ENCODE measurements at regions not wholly inside any gene's neighbourhood (a gene's known extent, or its start where the extent isn't known, plus 50 kb on each side); places are given as distances from the start of the nearest gene placed in this dataset.

DNA sequence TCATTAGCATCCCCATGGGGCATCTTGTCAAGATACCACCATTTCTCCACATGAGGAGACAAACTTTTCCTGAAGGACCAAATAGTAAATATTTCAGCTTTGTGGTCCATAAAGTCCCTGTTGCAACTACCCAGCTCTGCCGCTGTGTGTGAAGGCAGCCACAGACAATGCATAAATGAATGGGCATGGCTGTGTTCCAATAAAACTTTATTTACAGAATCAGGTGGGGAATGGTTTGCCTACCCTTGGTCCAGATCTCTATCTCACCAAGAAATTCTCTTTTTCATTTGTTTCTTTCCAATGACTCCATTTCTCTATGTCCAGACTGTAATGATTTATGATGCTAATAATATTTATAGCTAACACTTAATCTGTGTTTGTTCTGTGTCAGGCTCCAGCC, 409.3 kb upstream of the TBX3 start:
- no peak for DNase-seq
- no peaks in the 10 kb centered on the region for H3K4me1 Mint-ChIP-seq
- no peak overlapping the region for H3K27ac Mint-ChIP-seq
- no peak overlapping the region for H3K4me3 Mint-ChIP-seq
- H3K36me3 Mint-ChIP-seq = no peaks in the 10 kb centered on the region
- H3K9me3 Mint-ChIP-seq = peaks cover 9% of the 10 kb centered on the region
- peaks cover 5% of the 10 kb centered on the region for H3K27me3 Mint-ChIP-seq

GRCh38 chr12:115090783-115091182, 406.8 kb upstream of the TBX3 start:
- no peak overlapping the region for H3K27ac Mint-ChIP-seq

GRCh38 chr12:115088995-115089841, 405.2 kb upstream of the TBX3 start:
- H3K27me3 Mint-ChIP-seq = no peaks in the 10 kb centered on the region

More at GRCh38 chr12:115090783-115091182, 406.8 kb upstream of the TBX3 start:
- no peaks in the 10 kb centered on the region for H3K36me3 Mint-ChIP-seq
- DNase-seq = no peak
- no peaks in the 10 kb centered on the region for H3K27me3 Mint-ChIP-seq
- no peaks in the 10 kb centered on the region for H3K4me1 Mint-ChIP-seq
- no peak overlapping the region for H3K4me3 Mint-ChIP-seq
- H3K9me3 Mint-ChIP-seq = peaks cover 2% of the 10 kb centered on the region

GRCh38 chr12:115088328-115088994, 404.5 kb upstream of the TBX3 start:
- H3K4me1 Mint-ChIP-seq = no peaks in the 10 kb centered on the region
- peaks cover 2% of the 10 kb centered on the region for H3K9me3 Mint-ChIP-seq
- H3K27me3 Mint-ChIP-seq = no peaks in the 10 kb centered on the region
- H3K4me3 Mint-ChIP-seq = no peak overlapping the region
- no peak overlapping the region for H3K27ac Mint-ChIP-seq
- H3K36me3 Mint-ChIP-seq = no peaks in the 10 kb centered on the region
- DNase-seq = no peak

More at GRCh38 chr12:115088995-115089841, 405.2 kb upstream of the TBX3 start:
- Mint-ChIP-seq H3K4me1 (no peaks in the 10 kb centered on the region), H3K36me3 (no peaks in the 10 kb centered on the region), H3K4me3 (no peak overlapping the region), H3K27ac (no peak overlapping the region), H3K9me3 (peaks cover 2% of the 10 kb centered on the region)
- no peak for DNase-seq

- no peaks in the 10 kb centered on the region for H3K27me3 Mint-ChIP-seq
- H3K27ac Mint-ChIP-seq = no peak overlapping the region
- no peak for DNase-seq
- no peaks in the 10 kb centered on the region for H3K4me1 Mint-ChIP-seq
- no peaks in the 10 kb centered on the region for H3K36me3 Mint-ChIP-seq
- no peak overlapping the region for H3K4me3 Mint-ChIP-seq
- H3K9me3 Mint-ChIP-seq = peaks cover 2% of the 10 kb centered on the region
These were observed 401.6 kb upstream of the TBX3 start for GRCh38 chr12:115085594-115085993.

DNA sequence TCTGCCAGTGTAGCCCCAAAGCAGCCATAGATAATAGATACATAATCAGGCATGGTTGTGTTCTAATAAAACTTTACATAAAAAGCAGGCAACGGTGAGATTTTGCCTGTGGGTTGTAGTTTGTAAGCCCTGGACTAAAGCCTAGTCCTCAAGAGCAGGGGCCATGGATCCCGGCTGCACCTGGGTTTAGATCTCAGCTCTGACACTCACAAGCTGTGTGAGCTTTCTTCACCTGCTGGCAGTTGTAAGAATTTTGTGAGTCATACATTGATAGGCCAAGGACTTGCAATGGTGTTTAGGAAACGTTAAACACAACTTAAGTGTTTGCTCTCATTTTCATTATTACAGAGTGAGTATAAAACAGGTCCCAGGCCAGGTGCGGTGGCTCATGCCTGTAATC, 395.8 kb upstream of the TBX3 start:
- H3K4me3 Mint-ChIP-seq = no peak overlapping the region
- no peak overlapping the region for H3K27ac Mint-ChIP-seq
- DNase-seq = no peak
- no peaks in the 10 kb centered on the region for H3K27me3 Mint-ChIP-seq
- no peaks in the 10 kb centered on the region for H3K36me3 Mint-ChIP-seq
- no peaks in the 10 kb centered on the region for H3K4me1 Mint-ChIP-seq
- peaks cover 2% of the 10 kb centered on the region for H3K9me3 Mint-ChIP-seq

- no peak for DNase-seq
- no peaks in the 10 kb centered on the region for H3K36me3 Mint-ChIP-seq
- H3K27me3 Mint-ChIP-seq = no peaks in the 10 kb centered on the region
- H3K9me3 Mint-ChIP-seq = peaks cover 2% of the 10 kb centered on the region
- H3K27ac Mint-ChIP-seq = no peak overlapping the region
- H3K4me1 Mint-ChIP-seq = no peaks in the 10 kb centered on the region
- H3K4me3 Mint-ChIP-seq = no peak overlapping the region
These were observed 395.0 kb upstream of the TBX3 start for GRCh38 chr12:115078990-115079389.

- no peak overlapping the region for H3K27ac Mint-ChIP-seq
- no peaks in the 10 kb centered on the region for H3K27me3 Mint-ChIP-seq
- H3K4me1 Mint-ChIP-seq = no peaks in the 10 kb centered on the region
- no peak overlapping the region for H3K4me3 Mint-ChIP-seq
- no peaks in the 10 kb centered on the region for H3K36me3 Mint-ChIP-seq
- no peak for DNase-seq
- peaks cover 2% of the 10 kb centered on the region for H3K9me3 Mint-ChIP-seq
These were observed 394.4 kb upstream of the TBX3 start for GRCh38 chr12:115078334-115078733.

DNA sequence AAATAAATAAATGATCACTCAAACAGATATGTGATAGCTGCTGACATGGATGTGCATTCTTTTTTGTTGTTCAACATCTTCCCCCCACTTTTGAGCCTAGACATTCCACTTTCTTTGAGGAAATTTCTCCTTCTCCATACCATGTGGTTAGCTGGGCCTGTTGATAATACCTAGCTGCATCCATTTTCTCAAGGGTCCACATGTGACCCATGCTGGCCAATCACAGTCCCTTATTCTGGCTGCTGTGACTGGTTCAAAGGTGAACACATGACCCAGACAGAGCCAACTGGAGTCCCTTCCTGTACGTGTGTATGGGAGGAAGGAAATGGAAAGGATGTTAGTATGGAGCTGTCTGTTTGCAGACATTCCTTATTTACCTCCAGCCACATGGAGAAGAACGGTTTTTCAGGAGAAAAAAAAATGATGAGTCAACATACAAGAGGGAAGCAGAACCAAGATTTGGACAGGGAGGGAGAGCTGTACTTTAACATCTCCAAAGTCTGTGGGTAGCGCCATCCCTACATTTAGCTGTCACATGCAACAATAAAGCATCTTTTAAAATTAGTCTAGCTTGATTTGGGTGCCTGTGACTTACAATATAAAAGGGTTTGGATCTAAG, 391.7 kb upstream of the TBX3 start:
- H3K9me3 Mint-ChIP-seq = no peaks in the 10 kb centered on the region
- H3K27me3 Mint-ChIP-seq = peaks cover 3% of the 10 kb centered on the region
- no peaks in the 10 kb centered on the region for H3K36me3 Mint-ChIP-seq
- no peak for DNase-seq
- no peaks in the 10 kb centered on the region for H3K4me1 Mint-ChIP-seq
- H3K27ac Mint-ChIP-seq = no peak overlapping the region
- H3K4me3 Mint-ChIP-seq = no peak overlapping the region

GRCh38 chr12:115074617-115075016, 390.6 kb upstream of the TBX3 start:
- no peak for DNase-seq
- no peaks in the 10 kb centered on the region for H3K36me3 Mint-ChIP-seq
- no peaks in the 10 kb centered on the region for H3K4me1 Mint-ChIP-seq
- H3K4me3 Mint-ChIP-seq = no peak overlapping the region
- no peaks in the 10 kb centered on the region for H3K9me3 Mint-ChIP-seq
- H3K27me3 Mint-ChIP-seq = peaks cover 3% of the 10 kb centered on the region
- H3K27ac Mint-ChIP-seq = no peak overlapping the region

DNA sequence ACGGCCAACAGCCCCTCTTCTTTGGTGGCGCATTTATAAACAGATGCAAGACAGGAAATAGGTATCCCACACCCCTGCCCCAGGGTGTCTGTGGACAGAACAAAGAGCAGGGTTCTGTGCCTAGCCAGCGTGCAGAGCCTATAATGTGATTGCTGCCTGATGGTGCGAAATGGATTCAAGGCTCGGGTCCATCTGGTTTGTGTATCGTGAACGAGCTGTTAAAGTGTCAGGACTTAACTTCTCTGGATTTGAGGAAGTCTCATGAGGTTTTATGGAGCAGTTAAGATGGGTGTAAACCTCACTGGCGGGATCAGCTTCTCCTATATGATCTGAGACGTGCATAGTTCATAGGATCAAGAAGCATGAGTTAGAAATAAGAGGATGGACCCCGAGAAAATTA, 388.7 kb upstream of the TBX3 start:
- no peaks in the 10 kb centered on the region for H3K4me1 Mint-ChIP-seq
- H3K9me3 Mint-ChIP-seq = no peaks in the 10 kb centered on the region
- H3K4me3 Mint-ChIP-seq = no peak overlapping the region
- no peak for DNase-seq
- H3K27me3 Mint-ChIP-seq = peaks cover 3% of the 10 kb centered on the region
- no peaks in the 10 kb centered on the region for H3K36me3 Mint-ChIP-seq
- no peak overlapping the region for H3K27ac Mint-ChIP-seq

DNA sequence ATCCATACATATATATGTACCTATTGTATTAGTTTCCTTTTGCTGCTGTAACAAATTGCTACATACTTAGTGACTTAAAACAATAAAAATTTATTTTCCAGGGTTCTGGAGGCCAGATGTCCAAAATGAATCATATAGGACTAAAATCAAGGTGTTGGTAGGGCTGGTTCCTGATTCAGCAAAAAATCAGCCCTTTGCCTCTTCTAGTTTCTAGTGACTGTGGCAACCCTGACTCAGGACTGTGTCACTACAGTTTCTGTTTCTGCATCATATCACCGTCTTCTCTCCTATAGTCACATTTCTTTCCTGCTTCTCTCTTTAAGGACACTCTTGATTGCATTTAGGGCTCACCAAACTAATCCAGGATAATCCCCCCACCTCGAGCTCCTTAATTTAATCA, 386.3 kb upstream of the TBX3 start:
- H3K27me3 Mint-ChIP-seq = peaks cover 3% of the 10 kb centered on the region
- H3K4me1 Mint-ChIP-seq = no peaks in the 10 kb centered on the region
- H3K27ac Mint-ChIP-seq = no peak overlapping the region
- no peaks in the 10 kb centered on the region for H3K9me3 Mint-ChIP-seq
- H3K4me3 Mint-ChIP-seq = no peak overlapping the region
- DNase-seq = no peak
- H3K36me3 Mint-ChIP-seq = no peaks in the 10 kb centered on the region

- Mint-ChIP-seq H3K27ac (no peak overlapping the region), H3K4me3 (no peak overlapping the region), H3K36me3 (no peaks in the 10 kb centered on the region), H3K9me3 (no peaks in the 10 kb centered on the region), H3K4me1 (no peaks in the 10 kb centered on the region), H3K27me3 (no peaks in the 10 kb centered on the region)
- no peak for DNase-seq
These were observed 380.3 kb upstream of the TBX3 start for GRCh38 chr12:115064296-115064695.

GRCh38 chr12:115062741-115063140, 378.8 kb upstream of the TBX3 start:
- H3K9me3 Mint-ChIP-seq = no peaks in the 10 kb centered on the region
- H3K27me3 Mint-ChIP-seq = no peaks in the 10 kb centered on the region
- H3K4me3 Mint-ChIP-seq = no peak overlapping the region
- DNase-seq = no peak
- no peaks in the 10 kb centered on the region for H3K4me1 Mint-ChIP-seq
- H3K27ac Mint-ChIP-seq = no peak overlapping the region
- H3K36me3 Mint-ChIP-seq = no peaks in the 10 kb centered on the region

GRCh38 chr12:115060477-115061168, 376.6 kb upstream of the TBX3 start:
- Mint-ChIP-seq H3K36me3 (no peaks in the 10 kb centered on the region), H3K27me3 (no peaks in the 10 kb centered on the region), H3K4me1 (no peaks in the 10 kb centered on the region), H3K9me3 (no peaks in the 10 kb centered on the region), H3K4me3 (no peak overlapping the region), H3K27ac (no peak overlapping the region)
- no peak for DNase-seq
